ENCODE measurements at regions not wholly inside any gene's neighbourhood (a gene's known extent, or its start where the extent isn't known, plus 50 kb on each side); places are given as distances from the start of the nearest gene placed in this dataset.

- no peak for DNase-seq (ENCODE audit: extremely low spot score)
- TF ChIP-seq TARDBP (IDR thresholded peaks at IDR 0.05): no peak
- no peak for TF ChIP-seq SUZ12 (IDR thresholded peaks at IDR 0.05)
- TF ChIP-seq L3MBTL2 (conservative IDR thresholded peaks at IDR 0.05): no peak
- ChIA-PET CTCF (no interaction called here), POLR2A (no interaction called here)
These were observed 55.1 kb upstream of the PAGE4 start for GRCh38 chrX:49773993-49774392.

- ChIA-PET CTCF (no interaction called here), POLR2A (no interaction called here)
- no peak for DNase-seq (ENCODE audit: extremely low spot score)
- TF ChIP-seq PKNOX1 (IDR thresholded peaks at IDR 0.05) (no peak), TARDBP (IDR thresholded peaks at IDR 0.05) (no peak), FOXM1 (IDR thresholded peaks at IDR 0.05; ENCODE audit: borderline replicate concordance) (no peak), FOXK2 (IDR thresholded peaks at IDR 0.05) (no peak), ELF4 (IDR thresholded peaks at IDR 0.05) (no peak), ARNT (IDR thresholded peaks at IDR 0.05) (no peak), HDGF (IDR thresholded peaks at IDR 0.05; ENCODE audit: borderline replicate concordance) (no peak), SP1 (IDR thresholded peaks at IDR 0.05) (no peak), CTBP1 (IDR thresholded peaks at IDR 0.05; ENCODE audit: borderline replicate concordance) (no peak), SUZ12 (IDR thresholded peaks at IDR 0.05) (no peak)
These were observed 61.9 kb upstream of the PAGE4 start for GRCh38 chrX:49767236-49767635.

- no peak for DNase-seq (ENCODE audit: extremely low spot score)
- ChIA-PET POLR2A (no interaction called here), CTCF (interaction anchor here (0.6 to 1.5 kb wide), 5 partner anchors 15 to 159 kb away, joined by 3 to 7 read pairs (median 4); partner anchors contain the start of gene USP27X)
- TF ChIP-seq BHLHE40 (IDR thresholded peaks at IDR 0.05; ENCODE audit: borderline replicate concordance): no peak
- no peak for TF ChIP-seq TARDBP (IDR thresholded peaks at IDR 0.05)
- TF ChIP-seq FOXM1 (IDR thresholded peaks at IDR 0.05; ENCODE audit: borderline replicate concordance): no peak
- TF ChIP-seq FOXA1 (IDR thresholded peaks at IDR 0.05): no peak
- TF ChIP-seq HDGF (IDR thresholded peaks at IDR 0.05; ENCODE audit: borderline replicate concordance): no peak
- TF ChIP-seq L3MBTL2 (conservative IDR thresholded peaks at IDR 0.05): no peak
- TF ChIP-seq ELF4 (IDR thresholded peaks at IDR 0.05): no peak
- no peak for TF ChIP-seq SUZ12 (IDR thresholded peaks at IDR 0.05)
- TF ChIP-seq FOXK2 (IDR thresholded peaks at IDR 0.05): no peak
- TF ChIP-seq SP1 (IDR thresholded peaks at IDR 0.05): no peak
- TF ChIP-seq PKNOX1 (IDR thresholded peaks at IDR 0.05): no peak
- no peak for TF ChIP-seq LEF1 (IDR thresholded peaks at IDR 0.05; ENCODE audit: borderline replicate concordance)
- TF ChIP-seq ARNT (IDR thresholded peaks at IDR 0.05): no peak
- TF ChIP-seq CTBP1 (IDR thresholded peaks at IDR 0.05; ENCODE audit: borderline replicate concordance): no peak
- TF ChIP-seq NFRKB (IDR thresholded peaks at IDR 0.05): no peak
- TF ChIP-seq ZNF384 (IDR thresholded peaks at IDR 0.05): no peak
These were observed 66.5 kb upstream of the PAGE1 start for GRCh38 chrX:49762175-49762720.

GRCh38 chrX:49761481-49761880, 65.7 kb upstream of the PAGE1 start:
- POLR2A ChIA-PET: no interaction called here
- TF ChIP-seq BHLHE40 (IDR thresholded peaks at IDR 0.05; ENCODE audit: borderline replicate concordance): no peak
- no peak for TF ChIP-seq L3MBTL2 (conservative IDR thresholded peaks at IDR 0.05)
- TF ChIP-seq CTBP1 (IDR thresholded peaks at IDR 0.05; ENCODE audit: borderline replicate concordance): no peak
- TF ChIP-seq FOXK2 (IDR thresholded peaks at IDR 0.05): no peak
- TF ChIP-seq NFRKB (IDR thresholded peaks at IDR 0.05): no peak
- TF ChIP-seq HDGF (IDR thresholded peaks at IDR 0.05; ENCODE audit: borderline replicate concordance): no peak
- TF ChIP-seq SP1 (IDR thresholded peaks at IDR 0.05): no peak
- no peak for TF ChIP-seq SUZ12 (IDR thresholded peaks at IDR 0.05)
- TF ChIP-seq PKNOX1 (IDR thresholded peaks at IDR 0.05): no peak
- no peak for TF ChIP-seq LEF1 (IDR thresholded peaks at IDR 0.05; ENCODE audit: borderline replicate concordance)
- TF ChIP-seq TARDBP (IDR thresholded peaks at IDR 0.05): no peak
- TF ChIP-seq ELF4 (IDR thresholded peaks at IDR 0.05): no peak
- TF ChIP-seq FOXM1 (IDR thresholded peaks at IDR 0.05; ENCODE audit: borderline replicate concordance): no peak
- peak; percentile 43 for DNase-seq (ENCODE audit: extremely low spot score)
- CTCF ChIA-PET: interaction anchor here (0.6 to 1.5 kb wide), 6 partner anchors 16 to 159 kb away, joined by 3 to 7 read pairs (median 4); partner anchors contain the start of gene USP27X

GRCh38 chrX:49760290-49760890, 64.6 kb upstream of the PAGE1 start:
- DNase-seq (ENCODE audit: extremely low spot score): no peak
- TF ChIP-seq PKNOX1 (IDR thresholded peaks at IDR 0.05) (no peak), LEF1 (IDR thresholded peaks at IDR 0.05; ENCODE audit: borderline replicate concordance) (no peak), SUZ12 (IDR thresholded peaks at IDR 0.05) (no peak), HDGF (IDR thresholded peaks at IDR 0.05; ENCODE audit: borderline replicate concordance) (no peak), FOXA1 (IDR thresholded peaks at IDR 0.05) (no peak), ELF4 (IDR thresholded peaks at IDR 0.05) (no peak), CTBP1 (IDR thresholded peaks at IDR 0.05; ENCODE audit: borderline replicate concordance) (no peak), ARNT (IDR thresholded peaks at IDR 0.05) (no peak), BHLHE40 (IDR thresholded peaks at IDR 0.05; ENCODE audit: borderline replicate concordance) (no peak), SP1 (IDR thresholded peaks at IDR 0.05) (no peak), ZNF384 (IDR thresholded peaks at IDR 0.05) (no peak), NFRKB (IDR thresholded peaks at IDR 0.05) (no peak)
- POLR2A ChIA-PET: interaction anchor here (1.2 kb wide), 1 partner anchor 119 kb away, joined by 3 read pairs; the partner anchor contains the start of gene USP27X
- CTCF ChIA-PET: interaction anchor here (1.3 to 1.5 kb wide), 2 partner anchors 78 to 160 kb away, joined by 4 to 7 read pairs; no protein-coding TSS in a partner anchor
